ENCODE measurements at regions not wholly inside any gene's neighbourhood (a gene's known extent, or its start where the extent isn't known, plus 50 kb on each side); places are given as distances from the start of the nearest gene placed in this dataset.
"Not testable (repeated sequence)": the region's sequence is repeated elsewhere in the genome, so short reads cannot be mapped to it uniquely, and the experiment has no call there.

- not testable (repeated sequence) for TF ChIP-seq CTCF (conservative IDR thresholded peaks at IDR 0.05; ENCODE audit: low read length); EZH2phosphoT487 (IDR thresholded peaks at IDR 0.05; ENCODE audit: borderline replicate concordance)
Observed at GRCh38 chr5:108558840-108559239, 176.9 kb upstream of the FBXL17 start.

Measured in Loucy (cell line).